Activated CD4-positive, alpha-beta T cell treated with anti-CD3 and anti-CD28 coated beads, Interleukin-2, Interleukin-4, amounts not matched to agents 100 ng/mL and 50 ng/mL, durations not matched to agents 16 hours and 8 hours (primary cell): ENCODE measurements at regions not wholly inside any gene's neighbourhood (a gene's known extent, or its start where the extent isn't known, plus 50 kb on each side); places are given as distances from the start of the nearest gene placed in this dataset.
A peak's percentile ranks its signal among the peaks of the same experiment; 100 is the strongest.

Experiments
- DNase-seq: peaks from one replicate; pipeline ENCODE4 v3.0.0-alpha.2; 2020; ENCODE audit warnings: low spot score

DNA sequence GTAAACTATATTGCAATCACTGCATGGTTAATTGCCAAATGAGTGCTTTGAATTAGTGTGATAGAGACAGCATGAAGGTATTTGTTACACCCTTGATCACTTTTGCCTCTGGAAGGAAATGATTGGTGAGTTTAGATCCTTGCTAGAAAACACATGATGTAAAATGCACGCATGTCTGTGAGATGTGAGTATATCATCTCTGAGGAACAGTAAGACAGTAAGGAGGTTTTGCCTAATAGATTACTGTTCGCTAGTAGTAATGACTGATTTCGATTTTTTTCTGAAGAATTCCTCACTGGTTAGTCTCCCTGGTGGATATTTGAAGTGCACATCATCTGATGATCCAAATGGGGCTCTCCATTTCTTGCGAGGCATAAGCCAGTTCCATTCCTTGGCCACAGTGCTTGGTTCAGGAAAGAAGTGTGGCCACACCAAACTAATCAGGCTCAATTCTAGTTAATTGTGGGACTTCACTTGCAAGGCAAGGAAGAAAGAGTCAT is 156.4 kb upstream of the ADRA1B start:
- DNase-seq: no peak

DNA sequence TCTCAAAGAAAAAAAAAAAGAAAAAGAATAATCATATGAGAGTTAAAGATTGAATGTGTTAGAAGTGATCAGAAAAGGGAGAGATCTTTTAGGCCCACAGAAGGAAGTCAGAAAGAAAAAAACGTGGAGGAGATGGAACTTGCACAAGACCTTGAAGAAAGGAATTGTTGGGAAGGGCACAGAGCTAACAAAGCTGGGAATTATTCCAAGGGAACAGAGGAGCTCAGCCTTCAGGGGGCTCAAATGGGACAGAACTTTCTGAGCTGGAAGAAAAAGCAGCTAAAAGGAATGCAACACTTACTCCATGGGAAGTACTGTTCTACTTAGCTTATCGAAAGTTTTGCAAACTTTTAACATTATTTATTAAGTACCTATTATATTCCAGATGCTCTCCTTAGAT is 153.4 kb upstream of the ADRA1B start:
- no peak for DNase-seq

DNA sequence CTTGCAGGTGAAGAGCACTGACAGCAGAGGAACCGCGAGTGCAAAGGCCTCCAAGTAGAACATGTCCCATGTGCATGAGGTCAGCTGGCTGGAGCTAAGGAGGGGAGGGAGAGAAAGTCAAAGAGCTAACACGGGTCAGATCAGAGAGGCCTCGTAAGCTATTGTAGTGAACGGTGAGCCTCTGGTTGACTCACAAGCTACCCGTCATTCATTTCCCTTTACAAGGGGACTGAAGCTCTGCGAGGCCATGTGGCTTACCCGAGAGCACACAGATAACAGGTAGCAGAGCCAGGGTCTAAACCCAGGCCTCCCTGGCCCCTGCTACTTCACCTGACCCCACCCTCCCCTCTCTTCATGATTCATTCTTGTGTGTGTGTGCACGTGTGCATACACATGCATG is 152.7 kb upstream of the ADRA1B start:
- no peak for DNase-seq

DNA sequence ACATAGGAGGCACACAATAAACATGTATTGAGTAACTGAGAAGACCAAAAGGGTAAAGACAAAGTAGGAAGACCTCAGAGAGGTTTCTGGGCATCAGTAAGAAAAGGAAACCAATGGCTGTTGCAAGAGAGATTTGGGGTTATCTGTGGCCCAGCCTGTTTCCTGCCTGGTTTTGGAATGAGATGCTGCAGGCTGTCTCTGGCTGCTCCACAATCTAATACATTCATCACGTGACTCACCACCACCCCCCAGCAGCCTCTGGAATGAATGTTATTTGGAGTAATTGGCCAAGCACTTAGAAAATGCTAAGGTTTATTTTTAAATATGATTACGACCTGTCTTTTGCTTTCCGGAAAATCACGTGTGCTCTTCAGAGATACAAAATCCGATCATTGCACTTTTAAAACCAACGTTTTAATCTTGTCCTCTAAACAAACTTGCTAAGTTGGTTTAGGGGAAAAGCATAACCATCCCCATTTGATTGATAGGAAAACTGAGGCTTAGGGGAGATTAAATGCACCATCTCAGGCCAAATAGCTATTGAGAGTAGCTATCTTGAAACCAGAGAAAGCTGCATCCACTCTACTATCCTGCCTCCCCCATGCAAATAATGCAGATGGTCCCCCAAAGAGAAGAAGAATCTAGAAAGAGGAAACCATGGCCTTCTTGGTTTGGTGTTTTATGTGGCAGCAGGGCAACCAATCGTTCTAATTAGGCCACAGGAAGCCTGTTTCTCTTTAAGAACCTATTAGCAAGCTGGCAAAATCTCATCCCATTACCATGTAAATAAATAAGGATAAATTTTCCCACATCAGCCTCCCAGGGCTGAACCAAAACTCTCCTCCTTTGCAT is 151.8 kb upstream of the ADRA1B start:
- DNase-seq: peak; percentile 19

DNA sequence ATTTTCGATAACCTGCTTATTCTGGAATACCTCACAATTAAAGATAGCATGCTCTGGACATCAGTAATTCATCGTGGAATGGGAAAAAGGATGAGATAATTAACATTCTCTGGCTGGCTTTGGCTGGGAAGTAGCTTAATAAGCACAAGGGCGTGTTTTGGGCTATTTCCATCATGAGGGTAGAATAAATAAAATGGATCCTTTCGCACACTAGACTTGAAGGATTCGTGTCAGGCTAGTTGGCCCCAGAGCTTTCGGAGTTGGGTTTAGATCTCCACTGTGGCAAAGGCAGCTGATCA is 151.2 kb upstream of the ADRA1B start:
- DNase-seq: no peak

DNA sequence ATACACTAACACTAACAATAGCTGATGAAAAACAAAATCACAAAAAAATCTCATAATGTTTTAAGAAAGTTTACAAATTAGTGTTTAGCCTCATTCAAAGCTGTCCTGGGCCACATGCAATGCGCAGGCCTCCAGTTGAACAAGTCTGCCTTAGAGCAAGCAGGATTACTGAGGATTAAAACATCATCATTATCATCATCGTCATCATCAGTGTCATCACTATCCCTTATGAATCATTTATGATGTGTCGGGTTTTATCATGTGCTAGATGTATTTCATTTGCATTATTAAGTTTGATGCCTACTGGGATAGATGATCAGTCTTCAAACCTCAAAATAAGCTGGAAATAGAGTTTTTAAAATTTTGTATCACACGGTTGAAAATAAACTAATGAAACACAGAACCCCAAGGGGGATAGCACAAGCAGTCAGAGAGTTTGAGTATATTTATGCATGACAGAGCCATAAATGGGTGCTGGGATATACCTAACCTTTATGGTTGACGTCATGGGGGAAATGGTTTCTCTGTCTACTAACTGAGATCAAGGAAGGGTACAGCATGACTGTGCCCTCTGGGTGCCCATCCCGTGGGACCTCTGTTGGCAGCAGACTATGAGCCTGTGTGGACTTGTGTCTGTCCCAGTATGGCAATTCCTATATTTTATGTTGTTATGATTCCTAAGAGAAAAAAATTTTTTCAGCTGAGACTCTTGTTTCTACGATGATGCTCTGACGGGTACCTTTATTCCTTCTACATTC is 150.3 kb upstream of the ADRA1B start:
- DNase-seq: no peak

DNA sequence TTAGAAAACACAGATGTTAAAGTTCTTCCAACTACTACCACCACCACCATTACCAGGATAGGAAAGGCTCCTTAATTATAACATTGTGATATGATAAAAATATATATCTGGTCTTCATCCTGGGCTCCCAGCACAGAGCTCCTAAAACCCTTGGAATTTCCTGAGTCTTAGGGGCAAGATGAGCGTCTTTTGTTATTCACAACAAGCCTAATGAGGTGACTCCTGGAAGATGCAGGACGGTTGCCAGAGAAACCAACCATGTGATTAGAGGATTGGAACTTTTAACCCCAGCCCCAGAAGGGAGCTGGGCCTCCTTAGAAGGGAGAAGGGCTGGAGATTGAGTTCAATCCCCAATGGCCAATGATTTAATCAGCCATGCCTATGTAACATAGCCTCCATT is 148.0 kb upstream of the ADRA1B start:
- no peak for DNase-seq

DNA sequence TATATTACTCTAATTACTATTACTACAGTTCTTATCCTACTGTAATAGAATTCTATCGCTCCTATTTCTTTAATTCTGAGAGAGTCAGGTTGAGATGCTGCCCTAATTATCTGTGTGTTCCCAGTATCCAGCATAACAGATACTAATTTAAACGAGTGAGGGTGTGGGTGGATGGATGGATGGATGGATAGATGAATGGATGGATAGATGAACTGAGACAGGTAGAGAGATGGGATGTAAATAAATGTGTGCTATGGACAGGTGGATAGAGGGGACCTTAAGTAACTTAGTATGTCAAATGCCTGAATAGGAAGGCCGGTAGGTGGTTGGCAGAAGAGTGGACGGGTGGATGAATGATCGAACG is 143.6 kb upstream of the ADRA1B start:
- no peak for DNase-seq

DNA sequence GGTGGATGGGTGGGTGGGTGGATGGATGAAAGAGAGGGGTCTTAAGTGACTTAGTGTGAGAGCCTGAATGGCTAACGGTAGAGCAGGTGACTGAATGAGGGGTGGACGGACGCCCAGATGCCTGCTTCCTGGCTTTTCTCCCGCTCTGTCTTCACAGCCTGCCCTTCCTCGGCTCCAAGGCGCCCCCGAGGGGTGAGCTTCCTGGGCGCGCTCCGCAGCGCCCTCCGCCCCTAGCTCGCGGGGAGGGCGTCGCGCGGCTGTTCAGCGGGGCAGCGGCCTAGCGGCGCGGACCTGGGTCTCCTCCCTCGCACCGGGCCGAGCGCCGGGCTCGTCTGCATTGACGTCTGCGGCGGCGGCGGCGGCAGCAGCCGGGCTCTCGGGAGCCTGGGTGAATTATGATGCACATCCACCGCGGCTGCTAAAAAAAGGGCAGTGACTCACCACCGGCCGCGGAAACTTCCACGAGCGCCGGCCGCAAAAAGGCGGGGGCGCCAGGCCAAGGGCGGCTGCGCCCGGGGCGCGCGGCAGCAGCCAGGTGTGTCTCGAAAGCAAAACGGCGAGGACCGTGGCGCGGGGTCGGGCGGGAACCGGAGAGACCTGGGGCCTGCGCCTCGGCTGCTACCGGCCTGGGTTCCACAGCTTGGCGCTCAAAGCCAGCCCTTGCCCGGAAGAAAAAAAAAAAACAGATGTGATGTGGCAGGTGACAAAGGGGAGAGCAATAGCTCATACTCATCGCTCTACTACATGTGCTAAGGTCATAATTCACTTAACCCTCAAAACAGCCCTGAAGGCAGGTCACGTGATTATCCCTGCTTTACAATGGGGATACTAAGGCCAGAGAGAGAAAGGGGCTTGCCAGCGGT is 143.0 kb upstream of the ADRA1B start:
- DNase-seq: peak; percentile 73

DNA sequence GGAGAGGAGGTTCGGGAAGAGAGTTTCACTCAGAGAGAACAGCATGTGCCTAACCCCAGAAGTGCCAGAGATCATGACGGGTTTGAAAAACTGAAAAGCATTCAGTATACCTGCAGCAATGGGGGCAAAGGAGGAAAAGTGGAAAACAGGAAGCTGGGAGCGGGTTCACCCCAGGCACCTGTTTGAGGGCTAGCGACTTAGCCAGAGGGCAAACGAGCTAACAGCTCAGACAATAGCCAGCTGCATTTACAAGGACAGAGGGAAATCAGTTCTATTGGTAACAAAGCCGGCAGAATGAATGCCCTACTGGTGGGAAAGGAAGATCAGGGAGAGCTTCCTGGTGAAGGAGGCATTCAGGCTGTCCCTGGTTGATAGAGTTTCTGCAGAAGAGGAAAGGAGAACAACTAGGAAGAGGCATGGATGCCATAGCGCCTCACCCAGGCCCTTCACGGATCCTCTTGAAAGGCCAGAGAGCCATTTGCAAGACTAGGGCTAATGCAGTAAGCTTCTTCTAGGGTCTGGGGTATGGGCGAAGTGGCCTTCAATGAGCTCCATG is 141.7 kb upstream of the ADRA1B start:
- no peak for DNase-seq

DNA sequence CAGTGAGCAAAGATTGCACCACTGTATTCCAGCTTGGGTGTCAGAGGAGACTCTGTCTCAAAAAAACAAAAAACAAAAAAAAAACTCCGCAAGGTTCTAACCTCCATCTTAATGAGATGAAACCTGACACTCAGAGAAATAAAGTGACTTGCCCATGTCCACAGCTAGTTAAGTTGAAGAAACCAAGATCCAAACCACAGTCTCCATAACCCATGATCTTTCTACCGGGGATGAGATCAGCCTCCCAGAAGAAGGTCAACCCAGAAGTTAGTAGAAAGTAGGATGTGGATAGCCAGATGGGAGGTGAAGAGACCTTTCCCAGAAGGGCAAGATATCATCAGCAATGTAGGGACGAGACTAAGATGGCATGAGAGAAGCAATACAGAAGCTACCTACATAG is 140.4 kb upstream of the ADRA1B start:
- DNase-seq: no peak

DNA sequence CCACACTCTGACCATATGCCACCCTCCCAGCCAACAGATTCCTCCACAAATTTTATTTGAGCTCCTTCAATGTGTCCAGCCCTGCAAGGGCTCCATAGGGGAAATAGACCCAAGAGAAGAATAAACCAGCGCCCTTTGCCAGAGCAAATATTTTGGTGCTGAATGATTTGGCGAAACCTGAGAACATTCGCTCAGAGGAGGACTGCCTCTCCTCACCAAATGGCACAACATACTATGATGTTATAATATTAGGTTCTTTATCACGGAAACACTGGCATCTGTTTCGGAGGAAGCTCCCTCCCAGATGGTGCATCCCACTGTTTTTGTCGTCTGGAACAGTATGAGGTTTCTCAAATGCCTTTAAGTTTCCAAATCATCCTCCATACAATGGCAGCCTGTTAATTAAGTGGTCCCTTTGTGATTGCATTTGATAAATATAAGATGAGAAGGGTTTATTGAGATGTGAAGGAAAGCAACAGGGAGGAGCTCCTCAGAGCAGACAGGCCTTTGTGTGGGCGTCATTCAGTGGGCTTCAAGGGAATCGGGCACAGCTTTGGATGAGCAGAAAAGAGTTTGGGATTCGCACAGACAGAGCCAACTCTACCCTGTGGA is 139.1 kb upstream of the ADRA1B start:
- no peak for DNase-seq

DNA sequence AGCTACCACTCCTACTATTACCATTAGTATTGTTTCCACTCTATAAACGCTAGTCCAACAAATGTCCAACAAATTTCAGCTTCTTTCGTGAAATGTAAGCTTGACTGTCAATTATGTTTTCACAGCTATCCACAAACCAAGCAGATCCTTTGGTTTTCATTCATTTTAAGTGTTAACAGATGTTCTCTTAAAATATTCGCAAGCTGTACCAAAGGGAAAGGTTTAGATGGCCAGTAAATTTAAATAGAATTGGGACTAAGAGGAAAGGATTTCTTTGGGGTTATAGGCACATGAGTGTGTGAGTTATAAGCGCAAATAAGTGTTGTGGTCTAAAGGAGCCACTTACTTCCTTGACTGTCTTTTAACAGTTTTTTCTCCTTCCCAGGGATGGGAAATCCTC is 136.8 kb upstream of the ADRA1B start:
- DNase-seq: no peak

DNA sequence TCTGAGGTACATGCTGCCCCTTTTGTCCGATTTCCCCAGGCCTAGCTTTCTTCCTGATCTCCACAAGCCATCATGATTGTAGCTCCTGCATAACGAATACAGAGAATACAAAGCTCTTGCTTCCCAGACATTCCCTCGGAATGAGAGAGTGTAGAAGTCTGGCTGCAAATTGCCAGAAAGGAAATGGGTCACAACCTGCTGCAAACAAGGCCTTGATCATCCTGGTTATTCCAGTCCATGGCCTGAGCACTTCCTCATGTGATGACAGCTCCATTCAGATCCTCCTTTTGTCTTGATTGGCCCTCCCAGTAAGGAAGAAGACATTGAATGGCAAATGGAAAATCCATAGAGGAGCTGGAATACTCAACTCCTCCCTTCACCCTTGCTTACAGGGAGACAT is 136.0 kb upstream of the ADRA1B start:
- no peak for DNase-seq

DNA sequence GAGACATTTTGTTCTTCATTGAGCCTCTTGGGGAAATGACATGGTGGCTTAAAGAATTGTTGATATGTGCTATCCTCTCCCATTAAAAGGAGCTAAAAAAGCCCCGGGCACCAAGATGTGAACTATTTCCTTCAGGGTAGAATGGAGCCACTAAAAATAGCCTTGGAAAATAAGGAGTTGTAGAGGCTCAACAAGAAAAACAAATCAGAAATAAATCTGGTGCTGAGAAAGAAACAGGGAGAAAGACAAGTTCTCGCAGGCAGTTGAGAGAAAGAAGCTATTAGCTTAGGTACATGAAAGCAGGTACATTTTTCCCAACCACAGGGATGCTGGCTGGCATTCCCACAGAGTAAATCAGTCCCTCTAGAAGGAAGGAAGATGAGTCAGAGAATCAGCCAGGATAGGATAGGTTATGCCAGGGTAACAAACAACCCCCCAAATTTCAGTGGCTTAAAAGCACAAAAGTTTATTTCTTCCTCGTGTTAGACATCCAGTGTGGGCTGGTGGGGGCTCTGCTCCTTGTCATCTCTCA is 134.6 kb upstream of the ADRA1B start:
- no peak for DNase-seq

DNA sequence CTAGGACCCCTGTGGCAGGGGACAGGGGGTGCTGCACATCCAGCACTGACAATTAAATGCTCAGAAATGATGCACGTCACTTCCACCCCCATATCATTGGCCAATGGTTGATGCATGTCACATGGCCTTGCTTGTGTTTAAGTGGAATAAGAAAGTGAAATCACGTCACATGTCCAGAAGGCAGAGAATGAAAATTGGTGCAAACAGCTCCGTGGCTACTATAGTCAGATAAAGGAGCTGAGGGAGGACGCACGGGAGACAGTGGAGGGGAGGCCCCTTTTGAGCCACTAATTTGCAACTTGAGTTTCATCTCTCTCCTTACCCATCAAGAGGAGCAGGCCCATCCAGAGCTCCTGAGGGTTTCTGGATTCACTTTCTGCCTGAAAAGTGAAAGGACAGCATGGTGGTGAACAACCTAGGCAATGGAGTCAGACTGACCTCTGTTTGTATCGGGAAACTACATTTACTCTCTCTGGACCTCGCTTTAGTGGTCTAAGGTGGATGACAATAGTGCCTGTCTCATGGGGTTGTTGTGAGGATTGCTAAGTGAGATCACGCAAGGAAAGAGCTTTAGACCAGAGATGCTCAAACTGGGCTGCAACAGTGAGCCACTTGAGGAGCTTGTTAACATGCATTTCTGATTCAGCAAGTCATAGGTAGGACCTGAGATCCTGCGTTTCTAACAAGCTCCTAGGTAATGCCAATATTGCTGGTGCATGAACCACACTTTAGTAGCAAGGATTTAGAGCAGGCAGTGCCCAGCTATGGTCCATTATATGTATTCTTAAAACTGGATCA is 133.9 kb upstream of the ADRA1B start:
- DNase-seq: no peak

DNA sequence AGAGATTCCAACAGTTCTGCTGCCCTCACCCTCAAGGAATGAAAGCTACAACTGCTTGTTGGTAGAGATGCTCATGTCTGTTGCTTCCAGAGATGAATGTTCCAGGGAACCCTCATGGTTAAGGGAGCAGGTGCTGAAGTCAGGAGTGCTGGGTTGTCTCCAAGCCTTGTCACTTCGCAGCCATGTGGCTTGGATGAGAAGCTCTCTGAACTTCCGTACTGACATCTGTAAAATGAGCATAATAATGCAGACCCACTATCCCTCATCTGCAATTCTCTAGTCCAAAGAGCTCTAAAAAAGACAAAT is 133.3 kb upstream of the ADRA1B start:
- DNase-seq: no peak

DNA sequence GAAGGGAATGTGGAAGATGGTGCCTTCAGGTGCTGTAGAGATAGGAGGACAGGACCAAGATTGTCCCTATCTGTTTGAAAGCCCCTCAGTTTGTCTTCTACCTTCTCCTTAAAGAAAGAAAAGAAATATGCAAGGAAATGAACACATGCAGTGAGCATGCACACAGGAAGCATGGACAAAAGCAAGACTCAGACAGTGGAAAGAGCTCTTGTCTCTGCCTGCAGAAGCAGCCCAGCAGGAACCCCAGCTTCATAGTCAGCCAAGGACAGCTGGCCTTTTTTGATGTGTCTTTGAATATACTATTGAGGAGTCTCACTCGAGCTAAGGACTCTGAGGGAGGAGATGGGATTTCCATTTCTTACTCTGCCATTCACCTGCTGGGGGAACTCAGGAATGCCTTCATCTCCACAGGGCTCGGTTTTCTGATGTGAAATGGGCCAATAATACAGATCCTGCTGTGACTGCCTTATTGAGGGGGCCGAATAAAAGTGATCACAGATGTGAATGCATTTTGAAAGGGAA is 132.5 kb upstream of the ADRA1B start:
- no peak for DNase-seq

DNA sequence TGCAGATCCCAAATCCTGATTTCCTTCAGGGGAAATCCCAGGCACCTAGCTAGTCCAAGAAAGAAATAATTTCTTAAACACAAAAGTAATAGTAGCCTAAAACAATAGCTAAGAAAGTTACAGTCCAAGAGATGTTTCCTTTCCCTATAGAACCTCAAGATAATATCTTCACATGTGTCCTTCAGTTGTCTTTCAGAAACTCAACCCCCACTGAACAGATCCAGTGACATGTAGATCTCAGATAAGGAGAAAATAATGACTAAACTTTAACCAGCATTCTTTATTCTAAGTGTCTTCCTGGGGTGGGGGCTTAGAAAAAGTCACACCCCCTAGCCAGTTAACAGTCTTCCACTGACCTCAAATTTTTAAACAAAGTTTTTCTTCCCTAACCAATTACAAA is 131.3 kb upstream of the ADRA1B start:
- no peak for DNase-seq

DNA sequence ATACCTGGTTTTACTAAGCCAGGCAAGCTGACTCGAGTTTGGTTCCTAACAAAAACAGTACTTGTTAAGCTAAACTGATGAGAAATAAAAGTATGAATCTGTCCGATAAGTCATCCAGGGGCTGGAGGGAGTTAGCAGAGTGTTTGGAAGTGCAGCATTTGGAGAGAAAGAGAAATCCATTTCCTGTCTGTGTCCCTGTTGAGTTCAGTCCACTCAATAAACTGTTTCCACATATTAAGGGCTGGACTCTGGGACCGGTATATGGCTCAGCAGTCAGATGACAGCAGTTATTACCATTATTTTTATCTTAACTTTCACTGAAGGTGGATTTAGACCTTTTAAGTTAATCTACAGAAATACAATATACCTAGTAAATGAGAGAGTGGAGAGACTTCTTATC is 130.6 kb upstream of the ADRA1B start:
- no peak for DNase-seq

DNA sequence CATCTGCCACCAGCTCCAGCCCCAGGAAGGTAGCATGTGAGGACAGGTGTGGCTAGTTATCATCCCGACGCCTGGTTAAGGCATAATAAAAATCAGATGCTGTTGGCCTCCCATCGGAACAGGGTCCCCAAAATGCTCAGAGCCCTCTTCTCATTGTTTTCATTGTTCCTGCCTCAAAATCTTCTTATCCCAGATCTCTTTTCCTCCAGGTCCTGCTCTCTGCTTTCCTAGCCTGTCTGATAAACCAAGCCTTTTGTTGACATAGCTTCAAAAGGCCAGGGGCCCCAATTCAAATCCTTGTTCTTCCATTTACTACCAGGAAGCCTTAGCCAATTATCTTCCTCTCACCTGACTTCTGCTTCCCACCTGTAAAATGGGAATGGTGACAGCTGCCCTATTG is 130.1 kb upstream of the ADRA1B start:
- no peak for DNase-seq
